Endodermal cell (in vitro differentiated cells): ENCODE measurements at regions not wholly inside any gene's neighbourhood (a gene's known extent, or its start where the extent isn't known, plus 50 kb on each side); places are given as distances from the start of the nearest gene placed in this dataset.

Experiments
- DNase-seq: peaks from one replicate; pipeline ENCODE4 v3.0.0-alpha.2; 2017
- H3K27ac ChIP-seq: 2 replicates; pipeline ENCODE4 v1.5.1; 2013; ENCODE audit warnings: mild to moderate bottlenecking, low read depth, low read length, moderate library complexity
- H3K27me3 ChIP-seq: 2 replicates; pipeline ENCODE4 v1.6.1; 2013; ENCODE audit warnings: mild to moderate bottlenecking, low read length, moderate library complexity; ENCODE audit not compliant: insufficient read depth, control insufficient read depth, poor library complexity, severe bottlenecking
- H3K36me3 ChIP-seq: 2 replicates; pipeline ENCODE4 v1.7.0; 2013; ENCODE audit warnings: mild to moderate bottlenecking, low read length, moderate library complexity; ENCODE audit not compliant: control insufficient read depth, insufficient read depth
- H3K4me1 ChIP-seq: one replicate; pipeline ENCODE4 v1.7.0; 2013; ENCODE audit warnings: low read length; ENCODE audit not compliant: control insufficient read depth, insufficient read depth
- H3K4me3 ChIP-seq: 2 replicates; pipeline ENCODE4 v1.5.1; 2013; ENCODE audit warnings: mild to moderate bottlenecking, low read length, moderate library complexity
- H3K9ac ChIP-seq: 2 replicates; pipeline ENCODE4 v1.6.1; 2013; ENCODE audit warnings: mild to moderate bottlenecking, low read length, moderate library complexity; ENCODE audit not compliant: poor library complexity, severe bottlenecking; ENCODE audit errors: extremely low read depth
- H3K9me3 ChIP-seq: 2 replicates; pipeline ENCODE4 v1.6.1; 2013; ENCODE audit warnings: mild to moderate bottlenecking, low read length, moderate library complexity; ENCODE audit not compliant: control insufficient read depth
- H3K27ac Mint-ChIP-seq: 2 replicates; pipeline ENCODE4 v1.8.0; 2020; ENCODE audit warnings: mixed read lengths
- H3K27me3 Mint-ChIP-seq: 2 replicates; pipeline ENCODE4 v1.8.0; 2021; ENCODE audit warnings: mild to moderate bottlenecking, mixed read lengths; ENCODE audit not compliant: insufficient read depth
- H3K36me3 Mint-ChIP-seq: 2 replicates; pipeline ENCODE4 v1.8.0; 2020; ENCODE audit warnings: low read depth, mixed read lengths
- H3K4me1 Mint-ChIP-seq: 2 replicates; pipeline ENCODE4 v1.8.0; 2020; ENCODE audit warnings: mixed read lengths
- H3K4me3 Mint-ChIP-seq: 2 replicates; pipeline ENCODE4 v1.8.0; 2020; ENCODE audit warnings: mild to moderate bottlenecking, moderate library complexity, mixed read lengths
- H3K9me3 Mint-ChIP-seq: 2 replicates; pipeline ENCODE4 v1.8.0; 2020; ENCODE audit warnings: mild to moderate bottlenecking, mixed read lengths
- CTCF ChIP-seq: fragments of 200-600 bp; sonication (generic); conservative IDR thresholded peaks from 2 replicates; pipeline ENCODE4 v1.5.0; 2021; ENCODE audit warnings: antibody characterized with exemption, mild to moderate bottlenecking
- WGBS, 2 experiments: methylation state at CpG; one replicate each; pipeline versions ENCODE4 v1.1.5 to v1.1.7; 2013; ENCODE audit warnings: missing lambda C conversion rate in 2 of 2, mixed read lengths in 1 of 2; ENCODE audit not compliant: insufficient coverage in 1 of 2, insufficient read length in 1 of 2; 5-methylcytosine and 5-hydroxymethylcytosine counted together

DNA sequence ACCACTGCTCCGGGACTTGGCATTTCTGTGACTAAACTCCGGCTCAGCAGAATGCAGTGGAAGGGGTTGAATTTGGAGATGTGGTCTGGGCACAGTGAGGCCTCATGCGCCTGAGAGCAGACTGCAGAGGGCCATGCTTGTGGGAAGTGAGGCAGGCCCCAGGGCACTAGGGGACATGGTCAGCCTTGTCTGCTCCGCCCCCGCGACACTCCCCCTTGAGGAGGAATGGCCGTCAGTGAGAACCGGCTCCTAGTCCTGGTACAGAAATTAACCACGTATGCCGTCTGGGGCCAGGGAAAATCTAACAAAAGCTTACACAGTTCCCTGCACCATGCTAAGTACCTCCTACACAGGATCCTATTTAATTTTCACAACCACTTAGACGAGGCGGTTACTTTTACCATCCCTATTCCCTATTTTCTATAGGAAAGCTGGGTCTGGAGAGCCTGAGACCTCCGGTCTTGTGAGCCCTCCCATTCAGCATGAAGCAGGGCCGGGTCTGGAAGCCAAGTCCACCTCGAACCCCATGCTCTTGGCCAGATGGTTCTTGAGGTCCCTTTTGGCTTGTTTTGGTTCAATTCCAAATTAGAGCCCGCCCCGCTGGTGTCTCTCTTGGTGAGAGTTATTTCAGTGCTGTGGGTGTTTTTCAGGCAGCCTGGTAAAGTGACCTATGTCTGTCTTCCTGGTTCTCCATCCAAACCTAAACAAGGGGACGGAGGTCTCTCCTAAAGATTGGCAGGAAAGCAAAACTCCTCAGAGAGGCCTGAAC lies 87.7 kb upstream of the PITRM1 start:
- no peak for DNase-seq
- Histone ChIP-seq H3K36me3 (no peaks in the 10 kb centered on the region), H3K27me3 (no peaks in the 10 kb centered on the region), H3K4me1 (no peaks in the 10 kb centered on the region), H3K9ac (no peak overlapping the region), H3K9me3 (no peaks in the 10 kb centered on the region), H3K4me3 (no peak overlapping the region), H3K27ac (no peak overlapping the region)
- peaks cover 4% of the 10 kb centered on the region for H3K4me1 Mint-ChIP-seq
- no peaks in the 10 kb centered on the region for H3K36me3 Mint-ChIP-seq
- no peak for TF ChIP-seq CTCF
- peaks cover 2% of the 10 kb centered on the region for H3K27me3 Mint-ChIP-seq
- no peak overlapping the region for H3K4me3 Mint-ChIP-seq
- no peaks in the 10 kb centered on the region for H3K9me3 Mint-ChIP-seq
- no peak overlapping the region for H3K27ac Mint-ChIP-seq
- WGBS, 2 experiments, result 91 to 94% methylated on average over 8 to 18 of the region's 18 CpGs

DNA sequence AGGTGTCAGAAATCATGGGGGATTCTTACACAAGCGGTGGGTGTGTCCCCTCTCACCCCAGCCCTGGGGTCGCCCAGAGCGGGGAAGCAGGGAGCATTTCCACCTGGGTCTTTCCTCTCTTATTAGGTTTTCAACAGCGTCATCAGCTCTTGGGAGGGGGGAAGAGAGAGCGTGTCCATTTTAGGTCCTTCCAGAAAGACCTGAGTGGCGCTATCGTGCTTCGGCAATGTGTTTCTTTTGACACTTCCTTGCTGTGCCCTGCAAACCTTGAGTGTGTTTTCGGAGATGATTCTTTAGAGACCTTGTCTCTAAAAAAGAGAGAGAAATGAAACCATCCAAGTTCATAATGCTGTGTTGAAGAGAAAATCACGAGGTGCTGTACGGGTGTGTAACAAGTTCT lies 86.9 kb upstream of the PITRM1 start:
- H3K27ac Mint-ChIP-seq, result no peak overlapping the region

GRCh38 chr10:3258394-3258793 lies 85.8 kb upstream of the PITRM1 start:
- WGBS, 2 experiments, result 91 to 97% methylated on average over 7 of the region's 7 CpGs
- no peak overlapping the region for H3K9ac ChIP-seq
- no peaks in the 10 kb centered on the region for H3K36me3 ChIP-seq
- no peak overlapping the region for H3K27ac ChIP-seq
- Mint-ChIP-seq H3K4me3 (no peak overlapping the region), H3K36me3 (no peaks in the 10 kb centered on the region), H3K27me3 (peaks cover 2% of the 10 kb centered on the region), H3K27ac (no peak overlapping the region), H3K4me1 (peaks cover 5% of the 10 kb centered on the region), H3K9me3 (no peaks in the 10 kb centered on the region)
- no peak for DNase-seq
- no peaks in the 10 kb centered on the region for H3K4me1 ChIP-seq
- H3K9me3 ChIP-seq, result no peaks in the 10 kb centered on the region
- H3K4me3 ChIP-seq, result no peak overlapping the region
- TF ChIP-seq CTCF, result no peak
- no peaks in the 10 kb centered on the region for H3K27me3 ChIP-seq

More for the DNA sequence above, 86.9 kb upstream of the PITRM1 start:
- no peak for TF ChIP-seq CTCF
- H3K4me3 Mint-ChIP-seq, result no peak overlapping the region
- no peaks in the 10 kb centered on the region for H3K4me1 ChIP-seq
- 91 to 99% methylated on average over 11 of the region's 11 CpGs for WGBS, 2 experiments
- no peak overlapping the region for H3K4me3 ChIP-seq
- no peak overlapping the region for H3K27ac ChIP-seq
- H3K9ac ChIP-seq, result no peak overlapping the region
- H3K9me3 ChIP-seq, result no peaks in the 10 kb centered on the region
- DNase-seq, result no peak
- no peaks in the 10 kb centered on the region for H3K9me3 Mint-ChIP-seq
- peaks cover 2% of the 10 kb centered on the region for H3K27me3 Mint-ChIP-seq
- no peaks in the 10 kb centered on the region for H3K36me3 Mint-ChIP-seq
- no peaks in the 10 kb centered on the region for H3K27me3 ChIP-seq
- no peaks in the 10 kb centered on the region for H3K36me3 ChIP-seq
- H3K4me1 Mint-ChIP-seq, result peaks cover 9% of the 10 kb centered on the region
